Upper lobe of right lung (tissue), 1 donor: ENCODE measurements at regions not wholly inside any gene's neighbourhood (a gene's known extent, or its start where the extent isn't known, plus 50 kb on each side); places are given as distances from the start of the nearest gene placed in this dataset.

Experiments used
- ATAC-seq: fragments of 200-7000 bp; cut with Tn5 transposase; one replicate; pipeline ENCODE4 v1.9.1; 2020; ENCODE audit warnings: mild to moderate bottlenecking, moderate library complexity
- DNase-seq: peaks from one replicate; pipeline ENCODE4 v3.0.0-alpha.2; 2020
- H3K27ac ChIP-seq: fragments of 200-600 bp; one replicate; pipeline ENCODE4 v1.8.0; 2022
- H3K27me3 ChIP-seq: fragments of 200-600 bp; one replicate; pipeline ENCODE4 v1.8.0; 2022; ENCODE audit warnings: mild to moderate bottlenecking
- H3K36me3 ChIP-seq: fragments of 200-600 bp; one replicate; pipeline ENCODE4 v1.8.0; 2022
- H3K4me1 ChIP-seq: fragments of 200-600 bp; one replicate; pipeline ENCODE4 v1.8.0; 2022
- H3K4me3 ChIP-seq: fragments of 200-600 bp; one replicate; pipeline ENCODE4 v1.8.0; 2022; ENCODE audit warnings: mild to moderate bottlenecking
- H3K9me3 ChIP-seq: fragments of 200-600 bp; one replicate; pipeline ENCODE4 v1.8.0; 2022
- intact Hi-C: fragments of 100-400 bp; cut with DNase I; formaldehyde crosslinking; loops from one replicate; pipeline ENCODE4 v1.11.0; 2022
- TF ChIP-seq, protein P1 (sequence below): fragments of 200-600 bp; IDR thresholded peaks from one replicate; pipeline ENCODE4 v1.8.0; 2022; ENCODE audit warnings: antibody characterized with exemption
- donor health status: DM: no; HTN: yes; CAD: no; lungs with severe emphysema.

DNA sequence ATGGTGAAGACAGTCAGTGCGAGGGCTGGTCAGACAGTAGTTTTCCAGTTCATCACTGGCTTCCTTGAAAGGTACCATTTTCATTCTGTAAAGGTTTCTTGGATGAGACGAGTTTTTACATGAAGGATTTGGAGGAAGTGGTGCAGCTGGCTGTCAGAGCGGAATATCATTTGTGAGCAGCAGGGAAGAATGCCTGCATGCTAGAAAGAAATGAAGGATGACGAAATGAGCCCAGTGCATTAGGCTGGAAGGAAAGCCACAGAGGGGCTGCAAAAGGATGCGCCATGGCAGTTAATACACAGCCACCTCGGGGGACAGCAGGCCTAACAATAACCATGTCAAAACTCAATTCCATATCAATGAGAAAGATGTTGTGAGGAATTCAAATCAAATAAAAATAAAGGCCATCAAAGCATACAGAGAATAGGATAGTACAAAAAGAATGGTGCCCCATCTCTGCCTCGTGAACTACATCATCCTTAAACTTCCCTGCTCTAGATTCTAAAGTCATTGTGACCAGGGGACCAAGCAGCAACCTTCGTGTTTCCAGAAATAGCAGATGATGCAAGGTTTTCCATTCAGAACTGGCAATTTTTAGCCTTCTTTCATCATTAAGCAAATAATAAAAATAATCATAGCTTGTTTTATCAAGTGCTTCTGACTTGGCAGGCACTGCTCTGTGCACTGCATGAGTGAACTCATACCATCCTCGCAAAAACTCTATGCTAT, 504.2 kb downstream of the RFC3 start:
- no peak overlapping the region for H3K27ac ChIP-seq
- H3K9me3 ChIP-seq = no peaks in the 10 kb centered on the region
- no peaks in the 10 kb centered on the region for H3K36me3 ChIP-seq
- no peak overlapping the region for H3K4me3 ChIP-seq
- DNase-seq (no peak), ATAC-seq (no peak)
- no peaks in the 10 kb centered on the region for H3K27me3 ChIP-seq
- no peaks in the 10 kb centered on the region for H3K4me1 ChIP-seq
- intact Hi-C loops = no loop called here
- TF ChIP-seq, protein P1, sequence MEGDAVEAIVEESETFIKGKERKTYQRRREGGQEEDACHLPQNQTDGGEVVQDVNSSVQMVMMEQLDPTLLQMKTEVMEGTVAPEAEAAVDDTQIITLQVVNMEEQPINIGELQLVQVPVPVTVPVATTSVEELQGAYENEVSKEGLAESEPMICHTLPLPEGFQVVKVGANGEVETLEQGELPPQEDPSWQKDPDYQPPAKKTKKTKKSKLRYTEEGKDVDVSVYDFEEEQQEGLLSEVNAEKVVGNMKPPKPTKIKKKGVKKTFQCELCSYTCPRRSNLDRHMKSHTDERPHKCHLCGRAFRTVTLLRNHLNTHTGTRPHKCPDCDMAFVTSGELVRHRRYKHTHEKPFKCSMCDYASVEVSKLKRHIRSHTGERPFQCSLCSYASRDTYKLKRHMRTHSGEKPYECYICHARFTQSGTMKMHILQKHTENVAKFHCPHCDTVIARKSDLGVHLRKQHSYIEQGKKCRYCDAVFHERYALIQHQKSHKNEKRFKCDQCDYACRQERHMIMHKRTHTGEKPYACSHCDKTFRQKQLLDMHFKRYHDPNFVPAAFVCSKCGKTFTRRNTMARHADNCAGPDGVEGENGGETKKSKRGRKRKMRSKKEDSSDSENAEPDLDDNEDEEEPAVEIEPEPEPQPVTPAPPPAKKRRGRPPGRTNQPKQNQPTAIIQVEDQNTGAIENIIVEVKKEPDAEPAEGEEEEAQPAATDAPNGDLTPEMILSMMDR = no peak

DNA sequence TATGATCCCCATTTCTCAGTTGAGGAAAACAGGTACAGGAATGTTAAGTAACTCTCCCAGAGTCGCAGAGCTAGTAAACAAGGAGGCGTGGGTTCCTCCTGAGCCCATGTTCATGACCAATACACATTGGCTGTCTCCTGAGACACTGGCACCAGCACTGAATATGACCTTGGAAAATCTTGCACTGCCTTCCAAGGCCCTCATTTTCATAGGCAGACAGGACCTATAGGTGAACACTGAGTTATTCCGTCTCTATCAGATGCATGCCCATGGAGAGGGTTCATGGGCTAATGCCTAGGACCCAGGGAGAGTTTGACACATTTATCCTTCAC, 504.8 kb downstream of the RFC3 start:
- intact Hi-C loops = no loop called here
- DNase-seq = no peak
- no peaks in the 10 kb centered on the region for H3K36me3 ChIP-seq
- ATAC-seq = no peak
- H3K4me1 ChIP-seq = no peaks in the 10 kb centered on the region
- no peaks in the 10 kb centered on the region for H3K9me3 ChIP-seq
- H3K27me3 ChIP-seq = no peaks in the 10 kb centered on the region
- TF ChIP-seq, protein P1 = no peak
- no peak overlapping the region for H3K4me3 ChIP-seq
- H3K27ac ChIP-seq = no peak overlapping the region

DNA sequence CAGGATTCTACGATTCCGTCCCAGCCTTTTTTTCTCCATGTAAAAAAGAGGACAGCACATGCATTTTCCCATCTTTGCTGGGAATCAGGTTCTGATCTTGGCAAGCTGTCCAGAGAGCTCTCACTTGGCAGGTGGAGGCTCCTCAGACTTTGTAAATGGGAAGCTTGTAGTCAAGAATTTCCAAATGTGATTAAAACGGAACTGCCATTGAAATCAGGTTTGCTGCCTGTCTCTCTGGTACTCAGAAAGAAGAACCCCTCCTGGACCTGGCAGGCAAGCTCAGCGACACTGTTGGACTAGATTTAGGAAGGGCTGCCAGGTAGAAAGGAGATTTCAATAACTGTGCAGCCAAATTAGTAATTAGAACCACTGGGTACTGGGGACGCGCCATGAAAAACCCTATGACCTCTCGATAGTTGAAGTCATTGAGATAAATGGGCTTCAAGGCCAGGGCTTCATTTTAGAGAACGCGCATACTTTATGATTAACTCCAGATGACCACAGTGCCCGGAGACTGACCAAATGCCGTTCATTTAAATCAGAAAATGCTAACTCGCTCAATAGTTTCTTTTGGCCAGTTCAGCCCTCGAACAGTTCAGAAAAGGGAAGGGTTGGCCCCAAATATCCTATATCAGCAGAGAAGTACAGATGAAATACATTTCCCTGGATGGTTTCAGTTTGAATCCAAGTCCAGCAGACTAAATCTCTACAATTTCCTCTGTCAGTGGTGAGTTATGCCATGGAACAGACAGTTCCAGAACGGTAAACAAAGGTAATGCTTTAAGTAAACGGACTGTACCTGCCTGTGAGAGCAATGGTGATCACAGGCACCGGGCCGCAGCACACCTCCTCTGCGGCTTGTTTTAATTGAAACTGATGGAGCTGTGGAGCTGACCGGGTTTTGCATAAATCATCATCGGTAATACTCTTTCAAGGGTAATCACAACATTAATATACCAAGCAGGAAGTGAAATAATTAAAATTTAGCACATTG, 517.4 kb downstream of the RFC3 start:
- Histone ChIP-seq H3K4me3 (no peak overlapping the region), H3K9me3 (no peaks in the 10 kb centered on the region), H3K27ac (no peak overlapping the region), H3K27me3 (no peaks in the 10 kb centered on the region), H3K36me3 (no peaks in the 10 kb centered on the region), H3K4me1 (no peaks in the 10 kb centered on the region)
- DNase-seq (no peak), ATAC-seq (no peak)
- intact Hi-C loops = no loop called here
- TF ChIP-seq, protein P1 = no peak

DNA sequence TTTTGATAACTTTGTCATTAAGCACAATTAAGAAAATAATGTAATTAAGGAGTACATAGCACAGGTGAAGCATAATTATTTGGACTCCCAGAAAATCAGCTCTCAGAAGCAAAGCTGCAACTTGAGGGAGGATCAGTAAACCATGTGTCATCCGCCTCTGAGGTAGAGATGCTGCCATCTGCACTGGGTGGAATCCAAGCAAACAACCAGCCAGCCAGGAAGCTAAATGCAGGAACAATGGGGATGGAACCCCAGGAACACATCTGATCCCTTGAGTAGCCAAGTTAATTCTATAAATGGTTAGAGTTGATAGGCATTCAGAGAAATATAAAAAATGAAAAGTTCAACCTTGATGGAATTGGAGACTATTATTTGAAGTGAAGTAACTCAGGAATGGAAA, 520.2 kb downstream of the RFC3 start:
- DNase-seq = no peak
- ATAC-seq = no peak
- Histone ChIP-seq H3K27me3 (no peaks in the 10 kb centered on the region), H3K9me3 (no peaks in the 10 kb centered on the region), H3K4me1 (no peaks in the 10 kb centered on the region), H3K36me3 (no peaks in the 10 kb centered on the region), H3K4me3 (no peak overlapping the region), H3K27ac (no peak overlapping the region)
- intact Hi-C loops = no loop called here
- TF ChIP-seq, protein P1 = no peak

DNA sequence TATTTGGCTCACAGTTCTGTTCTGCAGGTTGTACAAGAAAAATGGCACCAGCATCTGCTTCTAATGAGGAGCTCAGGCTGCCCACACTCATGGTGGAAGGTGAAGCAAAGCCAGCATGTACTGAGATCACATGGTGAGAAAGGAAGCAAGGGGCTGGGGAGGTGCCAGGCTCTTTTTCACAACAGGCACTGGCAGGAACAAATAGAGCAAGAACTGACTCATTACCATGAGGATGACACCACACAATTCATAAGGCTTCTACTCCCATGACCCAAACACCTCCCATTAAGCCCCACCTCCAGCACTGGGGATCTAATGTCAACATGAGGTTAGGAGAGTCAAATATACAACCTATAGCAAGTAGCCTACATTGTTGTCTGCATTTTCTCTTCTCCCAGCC, 522.6 kb downstream of the RFC3 start:
- DNase-seq = no peak
- H3K27ac ChIP-seq = no peak overlapping the region
- H3K4me1 ChIP-seq = no peaks in the 10 kb centered on the region
- H3K9me3 ChIP-seq = no peaks in the 10 kb centered on the region
- intact Hi-C loops = no loop called here
- TF ChIP-seq, protein P1 = no peak
- no peaks in the 10 kb centered on the region for H3K36me3 ChIP-seq
- no peaks in the 10 kb centered on the region for H3K27me3 ChIP-seq
- H3K4me3 ChIP-seq = no peak overlapping the region
- ATAC-seq = no peak
